ENCODE measurements at regions not wholly inside any gene's neighbourhood (a gene's known extent, or its start where the extent isn't known, plus 50 kb on each side); places are given as distances from the start of the nearest gene placed in this dataset.

GRCh38 chr3:159881208-159881607 is 107.4 kb upstream of the IL12A start:
- TF ChIP-seq CTCF (IDR thresholded peaks at IDR 0.05; ENCODE audit: insufficient read depth, low read length, missing control alignments) = no peak
- H3K4me3 ChIP-seq (ENCODE audit: low read depth, low read length) = no peak overlapping the region
- CTCF ChIA-PET = interaction anchor here (4.1 to 23.5 kb wide), 4 partner anchors 8 to 147 kb away, joined by 22 to 683 read pairs (median 86); no protein-coding TSS in a partner anchor
- no peak for DNase-seq (ENCODE audit: low read depth, low spot score)
- POLR2A ChIA-PET = no interaction called here

- no peak overlapping the region for H3K4me3 ChIP-seq (ENCODE audit: low read depth, low read length)
- CTCF ChIA-PET = interaction anchor here (1.1 to 23.5 kb wide), 5 partner anchors 9 to 146 kb away, joined by 3 to 683 read pairs (median 63); no protein-coding TSS in a partner anchor
- POLR2A ChIA-PET = no interaction called here
- no peak for TF ChIP-seq CTCF (IDR thresholded peaks at IDR 0.05; ENCODE audit: insufficient read depth, low read length, missing control alignments)
- no peak for DNase-seq (ENCODE audit: low read depth, low spot score)
Measured at GRCh38 chr3:159881828-159882309, 106.8 kb upstream of the IL12A start.

- ChIA-PET CTCF (interaction anchor here (1.1 to 23.5 kb wide), 7 partner anchors 9 to 146 kb away, joined by 3 to 683 read pairs (median 22); no protein-coding TSS in a partner anchor), POLR2A (no interaction called here)
- no peak overlapping the region for H3K4me3 ChIP-seq (ENCODE audit: low read depth, low read length)
- no peak for TF ChIP-seq CTCF (IDR thresholded peaks at IDR 0.05; ENCODE audit: insufficient read depth, low read length, missing control alignments)
- no peak for DNase-seq (ENCODE audit: low read depth, low spot score)
Measured at GRCh38 chr3:159882367-159882766, 106.3 kb upstream of the IL12A start.

GRCh38 chr3:159882790-159883779 is 105.5 kb upstream of the IL12A start:
- peak; percentile 85 for DNase-seq (ENCODE audit: low read depth, low spot score)
- CTCF ChIA-PET = interaction anchor here (0.7 to 23.5 kb wide), 26 partner anchors 10 to 1037 kb away, joined by 3 to 683 read pairs (median 16); partner anchors contain the start of gene IL12A
- POLR2A ChIA-PET = interaction anchor here (0.6 to 0.9 kb wide), 5 partner anchors 11 to 133 kb away, joined by 3 to 5 read pairs (median 3); no protein-coding TSS in a partner anchor
- peak; percentile 1 for TF ChIP-seq CTCF (IDR thresholded peaks at IDR 0.05; ENCODE audit: insufficient read depth, low read length, missing control alignments)
- no peak overlapping the region for H3K4me3 ChIP-seq (ENCODE audit: low read depth, low read length)

GRCh38 chr3:159884661-159885402 is 103.8 kb upstream of the IL12A start:
- ChIA-PET CTCF (interaction anchor here (0.7 to 23.5 kb wide), 55 partner anchors 12 to 620 kb away, joined by 3 to 683 read pairs (median 5); partner anchors contain the start of gene IL12A), POLR2A (interaction anchor here (0.7 to 1.0 kb wide), 2 partner anchors 44 to 122 kb away, joined by 5 to 6 read pairs; no protein-coding TSS in a partner anchor)
- no peak overlapping the region for H3K4me3 ChIP-seq (ENCODE audit: low read depth, low read length)
- DNase-seq (ENCODE audit: low read depth, low spot score) = no peak
- TF ChIP-seq CTCF (IDR thresholded peaks at IDR 0.05; ENCODE audit: insufficient read depth, low read length, missing control alignments) = peak; percentile 31

All from AG04449 (cell line).